ENCODE measurements at regions not wholly inside any gene's neighbourhood (a gene's known extent, or its start where the extent isn't known, plus 50 kb on each side); places are given as distances from the start of the nearest gene placed in this dataset.

GRCh38 chr6:94227741-94228140, 808.4 kb upstream of the EPHA7 start:
- H3K4me3 ChIP-seq, result no peak overlapping the region
- no peak for ATAC-seq
- no peak overlapping the region for H3K27ac ChIP-seq
- no peaks in the 10 kb centered on the region for H3K4me1 ChIP-seq
- no peak for DNase-seq
- H3K9me3 ChIP-seq, result peaks cover 0 to 7% (median 0%) of the 10 kb centered on the region in 12 donors
- H3K36me3 ChIP-seq, result no peaks in the 10 kb centered on the region
- intact Hi-C loops (cut with DNase I), result no loop called here
- TF ChIP-seq POLR2A (IDR thresholded peaks at IDR 0.05) (no peak), CTCF (IDR thresholded peaks at IDR 0.05) (no peak)
- H3K27me3 ChIP-seq, result no peaks in the 10 kb centered on the region
- WGBS, 4 donors, result 51 to 86% (median 76%) methylated on average over 4 of the region's 4 CpGs

GRCh38 chr6:94217836-94218235, 798.5 kb upstream of the EPHA7 start:
- ATAC-seq, result no peak
- Histone ChIP-seq H3K36me3 (no peaks in the 10 kb centered on the region), H3K27me3 (no peaks in the 10 kb centered on the region), H3K27ac (no peak overlapping the region), H3K4me1 (no peaks in the 10 kb centered on the region), H3K9me3 (no peaks in the 10 kb centered on the region), H3K4me3 (no peak overlapping the region)
- TF ChIP-seq POLR2A (IDR thresholded peaks at IDR 0.05), result no peak
- no peak for TF ChIP-seq CTCF (IDR thresholded peaks at IDR 0.05)
- no peak for DNase-seq
- intact Hi-C loops (cut with DNase I), result no loop called here
- whole genome bisulfite sequencing, 4 donors, result 44 to 62% (median 53%) methylated on average over 2 of the region's 2 CpGs

- H3K9me3 ChIP-seq, result peaks cover 0 to 2% (median 0%) of the 10 kb centered on the region in 12 donors
- TF ChIP-seq CTCF (IDR thresholded peaks at IDR 0.05), result no peak
- no peak for TF ChIP-seq POLR2A (IDR thresholded peaks at IDR 0.05)
- H3K36me3 ChIP-seq, result no peaks in the 10 kb centered on the region
- H3K4me3 ChIP-seq, result no peak overlapping the region
- no peak for ATAC-seq
- no peak overlapping the region for H3K27ac ChIP-seq
- 77 to 93% (median 78%) methylated on average over 1 of the region's 1 CpG for WGBS, 4 donors
- H3K4me1 ChIP-seq, result no peaks in the 10 kb centered on the region
- intact Hi-C loops (cut with DNase I), result no loop called here
- H3K27me3 ChIP-seq, result no peaks in the 10 kb centered on the region
- DNase-seq, result no peak
These were observed 796.2 kb upstream of the EPHA7 start for GRCh38 chr6:94215552-94215951.

- H3K27ac ChIP-seq, result no peak overlapping the region
- H3K4me1 ChIP-seq, result no peaks in the 10 kb centered on the region
- no peak for TF ChIP-seq CTCF (IDR thresholded peaks at IDR 0.05)
- no peak for TF ChIP-seq POLR2A (IDR thresholded peaks at IDR 0.05)
- no peaks in the 10 kb centered on the region for H3K36me3 ChIP-seq
- WGBS, 4 donors, result 19 to 46% (median 32%) methylated on average over 2 of the region's 2 CpGs
- no peaks in the 10 kb centered on the region for H3K27me3 ChIP-seq
- DNase-seq (no peak), ATAC-seq (no peak)
- intact Hi-C loops (cut with DNase I), result no loop called here
- no peak overlapping the region for H3K4me3 ChIP-seq
- peaks cover 0 to 2% (median 0%) of the 10 kb centered on the region in 12 donors for H3K9me3 ChIP-seq
These were observed 793.9 kb upstream of the EPHA7 start for GRCh38 chr6:94213226-94213625.

Measured in heart left ventricle (tissue), 16 donors.